GM13977 (cell line): ENCODE measurements at regions not wholly inside any gene's neighbourhood (a gene's known extent, or its start where the extent isn't known, plus 50 kb on each side); places are given as distances from the start of the nearest gene placed in this dataset.

Experiments
- DNase-seq: peaks from one replicate; pipeline ENCODE4 v3.0.0; 2012; ENCODE audit warnings: low spot score
- CTCF ChIP-seq: IDR thresholded peaks from 2 replicates; pipeline ENCODE4 v1.5.1; 2012; ENCODE audit warnings: mild to moderate bottlenecking, control low read depth; ENCODE audit not compliant: insufficient read depth; ENCODE audit errors: extremely low read depth, missing control alignments
- in situ Hi-C: fragments of 300-500 bp; cut with MboI; formaldehyde crosslinking; loops from one replicate; pipeline ENCODE4 v1.12.0; 2022; ENCODE audit warnings: low sequenced_read_pairs, low pct_unique_long_range_greater_than_20kb, mixed read lengths, inconsistent platforms; ENCODE audit not compliant: unreplicated experiment

- in situ Hi-C loops, result no loop called here
- no peak for DNase-seq
- no peak for TF ChIP-seq CTCF
These were observed 82.4 kb upstream of the SDK1 start for GRCh38 chr7:3218411-3219225.

DNA sequence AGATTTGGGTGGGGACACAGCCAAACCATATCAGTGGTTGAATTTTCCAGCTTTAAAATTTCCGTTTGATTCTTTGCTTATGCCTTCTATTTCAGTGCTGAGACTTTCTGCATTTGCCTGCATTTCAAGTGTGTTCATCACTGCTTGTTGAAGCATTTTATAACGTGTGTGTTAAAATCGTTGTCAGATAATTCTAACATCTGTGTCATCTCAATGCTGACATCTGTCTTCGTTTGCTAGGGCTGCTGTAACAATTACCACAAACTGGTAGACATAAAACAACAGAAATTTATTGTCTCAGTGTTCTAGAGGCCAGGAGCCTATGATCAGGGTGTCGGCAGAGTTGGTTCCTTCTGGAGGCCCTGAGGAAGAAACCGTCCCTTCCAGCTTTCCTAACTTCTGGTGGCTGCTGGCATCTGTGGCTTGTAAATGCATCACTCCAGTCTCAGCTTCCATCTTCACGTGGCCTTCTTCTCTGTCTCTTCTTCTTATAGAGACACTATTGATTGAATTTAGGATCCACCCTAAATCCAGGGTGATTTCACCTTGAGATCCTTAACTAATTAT, 71.1 kb upstream of the SDK1 start:
- TF ChIP-seq CTCF, result no peak
- in situ Hi-C loops, result no loop called here
- DNase-seq, result no peak

DNA sequence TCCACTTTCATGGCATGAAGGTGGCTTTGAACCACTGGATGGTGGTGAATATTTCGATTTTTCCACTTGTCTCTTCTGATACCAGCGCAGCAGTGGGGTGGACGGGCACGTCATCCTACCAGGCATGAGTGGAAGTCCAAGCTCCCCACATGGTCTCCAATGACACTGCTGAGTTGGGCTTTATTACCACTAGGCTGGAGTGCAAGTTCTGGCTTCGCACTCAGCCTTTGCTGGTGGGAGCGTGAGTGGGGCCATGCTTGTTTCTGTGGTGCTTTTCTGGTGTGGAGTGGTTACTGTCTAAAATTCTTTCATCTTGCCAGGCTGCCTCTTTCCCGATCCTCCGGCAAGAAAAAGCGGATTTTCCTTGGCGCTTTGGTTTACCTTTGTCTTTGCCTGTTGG, 70.1 kb upstream of the SDK1 start:
- in situ Hi-C loops, result no loop called here
- no peak for DNase-seq
- TF ChIP-seq CTCF, result no peak

DNA sequence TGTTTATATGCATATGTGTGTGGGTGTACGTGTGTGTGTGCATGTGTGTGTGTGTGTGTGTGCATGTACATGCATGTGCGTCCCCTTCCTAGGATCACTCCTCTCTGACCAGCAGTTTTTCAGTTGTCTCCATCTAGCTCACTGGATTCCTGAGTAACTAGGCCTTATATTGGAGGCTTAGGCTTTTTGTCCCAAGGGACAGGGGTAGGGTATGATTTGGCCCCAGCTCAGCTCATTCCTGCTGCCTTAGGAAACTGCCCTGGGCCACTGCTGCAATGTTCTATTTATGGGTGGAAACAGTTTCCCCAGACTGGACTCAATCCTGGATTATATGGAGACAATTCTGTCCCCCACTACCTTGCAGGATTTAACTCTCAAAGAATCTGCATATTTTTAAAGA, 68.8 kb upstream of the SDK1 start:
- TF ChIP-seq CTCF, result no peak
- no peak for DNase-seq
- in situ Hi-C loops, result no loop called here

DNA sequence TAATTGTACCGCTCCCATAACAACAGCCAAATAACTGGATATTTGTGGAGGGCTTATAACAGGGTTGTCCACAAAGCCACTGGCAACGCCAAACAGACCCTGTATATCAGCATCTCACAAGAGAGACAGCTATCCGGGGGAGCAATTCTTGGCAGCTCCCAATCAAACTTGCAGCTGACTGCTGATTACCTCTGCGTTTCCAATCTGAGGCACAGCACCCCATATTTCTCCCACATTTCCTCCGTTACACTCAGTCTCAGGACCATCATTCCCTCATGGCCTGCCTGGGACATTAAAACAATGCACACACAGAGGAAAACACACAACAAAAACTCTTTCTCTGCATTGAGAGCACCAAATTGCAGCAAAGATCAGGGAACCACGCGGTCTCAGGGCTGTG, 67.8 kb upstream of the SDK1 start:
- TF ChIP-seq CTCF, result no peak
- in situ Hi-C loops, result no loop called here
- no peak for DNase-seq

DNA sequence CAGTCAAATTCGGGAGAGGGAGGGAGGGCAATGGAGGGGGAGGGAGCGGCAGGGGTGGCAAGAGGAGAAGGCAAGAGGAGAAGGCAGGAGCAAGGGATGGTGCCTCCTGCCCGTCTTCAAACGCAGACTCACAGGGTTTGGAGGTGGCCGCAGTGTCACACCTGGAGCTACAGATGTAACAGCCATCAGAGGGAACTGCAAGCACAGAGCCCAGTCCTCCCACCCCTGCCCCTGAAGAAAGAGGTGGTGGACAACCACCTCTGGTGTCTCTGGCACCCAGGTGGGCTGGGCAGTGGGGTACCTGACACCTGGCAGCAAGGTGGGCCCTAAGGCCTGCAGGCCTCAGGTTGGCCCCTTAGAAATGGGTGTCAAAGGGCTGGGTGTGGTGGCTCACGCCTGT, 67.0 kb upstream of the SDK1 start:
- no peak for DNase-seq
- TF ChIP-seq CTCF, result no peak
- in situ Hi-C loops, result no loop called here

DNA sequence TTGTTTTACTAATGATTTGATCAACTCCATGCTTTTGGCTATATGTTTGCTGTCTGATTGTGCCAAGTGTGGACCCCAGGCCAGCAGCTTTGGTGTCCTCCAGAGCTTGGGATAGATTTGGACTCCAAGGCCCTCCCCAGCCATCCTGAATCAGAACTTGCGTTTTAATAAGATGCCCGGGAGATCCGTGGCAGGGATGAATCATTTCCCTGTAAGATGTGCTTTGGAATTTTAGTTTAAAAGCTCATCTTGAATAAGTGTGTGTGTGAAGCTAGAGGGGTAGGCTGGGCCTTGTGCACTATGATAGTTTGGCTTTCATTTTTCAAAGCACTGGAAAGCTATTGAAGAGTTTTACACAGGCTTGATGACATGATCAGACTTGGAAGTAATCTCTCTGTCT, 66.2 kb upstream of the SDK1 start:
- DNase-seq, result no peak
- TF ChIP-seq CTCF, result no peak
- in situ Hi-C loops, result no loop called here
